ENCODE measurements at regions not wholly inside any gene's neighbourhood (a gene's known extent, or its start where the extent isn't known, plus 50 kb on each side); places are given as distances from the start of the nearest gene placed in this dataset.
"Not testable (repeated sequence)": the region's sequence is repeated elsewhere in the genome, so short reads cannot be mapped to it uniquely, and the experiment has no call there.

- TF ChIP-seq ELF4 (CRISPR knock-in tag; IDR thresholded peaks at IDR 0.05; ENCODE audit: low read depth) (no peak), ZNF396 (CRISPR knock-in tag; IDR thresholded peaks at IDR 0.05; ENCODE audit: borderline replicate concordance) (no peak), ZNF121 (CRISPR knock-in tag; IDR thresholded peaks at IDR 0.05) (no peak), NR1H2 (CRISPR knock-in tag; IDR thresholded peaks at IDR 0.05) (no peak), TP53 (CRISPR knock-in tag; IDR thresholded peaks at IDR 0.05) (no peak), E2F1 (CRISPR knock-in tag; IDR thresholded peaks at IDR 0.05) (no peak), SOX15 (CRISPR knock-in tag; IDR thresholded peaks at IDR 0.05) (no peak), USF2 (CRISPR knock-in tag; IDR thresholded peaks at IDR 0.05) (no peak), CDX4 (CRISPR knock-in tag; IDR thresholded peaks at IDR 0.05; ENCODE audit: borderline replicate concordance) (no peak), MYBL2 (CRISPR knock-in tag; IDR thresholded peaks at IDR 0.05) (no peak), OVOL2 (CRISPR knock-in tag; IDR thresholded peaks at IDR 0.05; ENCODE audit: borderline replicate concordance) (no peak)
- ATAC-seq (no peak), DNase-seq (ENCODE audit: low spot score) (no peak)
- peaks cover 4% of the 10 kb centered on the region for H3K9me3 Mint-ChIP-seq
- H3K4me3 Mint-ChIP-seq, result no peak overlapping the region
- ChIA-PET POLR2A (no interaction called here), CTCF (no interaction called here)
- H3K27me3 Mint-ChIP-seq (ENCODE audit: low read depth), result no peaks in the 10 kb centered on the region
- peaks cover 8% of the 10 kb centered on the region for H3K4me1 Mint-ChIP-seq
- no peak overlapping the region for H3K27ac Mint-ChIP-seq
- H3K36me3 Mint-ChIP-seq, result no peaks in the 10 kb centered on the region
Observed at GRCh38 chr3:153545471-153545870, 383.4 kb downstream of the RAP2B start.

- 0 out of 2 replicates have a peak overlapping the region, but pooled peaks have one; percentile 2 for H3K27ac Mint-ChIP-seq
- ChIA-PET CTCF (no interaction called here), POLR2A (no interaction called here)
- no peak for ATAC-seq
- DNase-seq (ENCODE audit: low spot score), result no peak
- H3K27me3 Mint-ChIP-seq (ENCODE audit: low read depth), result no peaks in the 10 kb centered on the region
- H3K9me3 Mint-ChIP-seq, result peaks cover 4% of the 10 kb centered on the region
- H3K36me3 Mint-ChIP-seq, result no peaks in the 10 kb centered on the region
- no peak overlapping the region for H3K4me3 Mint-ChIP-seq
- TF ChIP-seq NR3C1 (CRISPR knock-in tag; conservative IDR thresholded peaks at IDR 0.05; ENCODE audit: low read depth), result no peak
- TF ChIP-seq CREB1 (CRISPR knock-in tag; IDR thresholded peaks at IDR 0.05), result no peak
- no peak for TF ChIP-seq EMX1 (CRISPR knock-in tag; IDR thresholded peaks at IDR 0.05)
- no peak for TF ChIP-seq JUN (CRISPR knock-in tag; IDR thresholded peaks at IDR 0.05)
- no peak for TF ChIP-seq MXD4 (CRISPR knock-in tag; IDR thresholded peaks at IDR 0.05; ENCODE audit: borderline replicate concordance)
- no peak for TF ChIP-seq RELA (CRISPR knock-in tag; IDR thresholded peaks at IDR 0.05; ENCODE audit: borderline replicate concordance)
- TF ChIP-seq ZNF317 (CRISPR knock-in tag; IDR thresholded peaks at IDR 0.05; ENCODE audit: borderline replicate concordance, low read depth), result no peak
- TF ChIP-seq ZNF416 (CRISPR knock-in tag; IDR thresholded peaks at IDR 0.05), result no peak
- no peak for TF ChIP-seq CTCF (IDR thresholded peaks at IDR 0.05)
- no peak for TF ChIP-seq IRF1 (CRISPR knock-in tag; IDR thresholded peaks at IDR 0.05)
- no peak for TF ChIP-seq TCF7 (CRISPR knock-in tag; IDR thresholded peaks at IDR 0.05; ENCODE audit: low read depth)
- no peak for TF ChIP-seq ATF2 (CRISPR knock-in tag; IDR thresholded peaks at IDR 0.05; ENCODE audit: borderline replicate concordance, low read depth)
- TF ChIP-seq ZNF396 (CRISPR knock-in tag; IDR thresholded peaks at IDR 0.05; ENCODE audit: borderline replicate concordance), result no peak
- no peak for TF ChIP-seq ZNF281 (CRISPR knock-in tag; IDR thresholded peaks at IDR 0.05)
- TF ChIP-seq TEAD1 (CRISPR knock-in tag; IDR thresholded peaks at IDR 0.05), result no peak
- TF ChIP-seq TP53 (CRISPR knock-in tag; IDR thresholded peaks at IDR 0.05), result no peak
- H3K4me1 Mint-ChIP-seq, result peaks cover 8% of the 10 kb centered on the region
Observed at GRCh38 chr3:153547970-153548369, 385.9 kb downstream of the RAP2B start.

- POLR2A ChIA-PET, result interaction anchor here (0.6 kb wide), 1 partner anchor 409 kb away, joined by 3 read pairs; no protein-coding TSS in a partner anchor
- H3K27ac Mint-ChIP-seq; H3K36me3 Mint-ChIP-seq; H3K9me3 Mint-ChIP-seq; ATAC-seq; CTCF ChIA-PET; H3K4me3 Mint-ChIP-seq; H3K4me1 Mint-ChIP-seq; DNase-seq (ENCODE audit: low spot score); H3K27me3 Mint-ChIP-seq (ENCODE audit: low read depth): not testable (repeated sequence)
Observed at GRCh38 chr3:153549686-153550085, 387.7 kb downstream of the RAP2B start.

Data from WTC11 (cell line).